ENCODE measurements at regions not wholly inside any gene's neighbourhood (a gene's known extent, or its start where the extent isn't known, plus 50 kb on each side); places are given as distances from the start of the nearest gene placed in this dataset.

DNA sequence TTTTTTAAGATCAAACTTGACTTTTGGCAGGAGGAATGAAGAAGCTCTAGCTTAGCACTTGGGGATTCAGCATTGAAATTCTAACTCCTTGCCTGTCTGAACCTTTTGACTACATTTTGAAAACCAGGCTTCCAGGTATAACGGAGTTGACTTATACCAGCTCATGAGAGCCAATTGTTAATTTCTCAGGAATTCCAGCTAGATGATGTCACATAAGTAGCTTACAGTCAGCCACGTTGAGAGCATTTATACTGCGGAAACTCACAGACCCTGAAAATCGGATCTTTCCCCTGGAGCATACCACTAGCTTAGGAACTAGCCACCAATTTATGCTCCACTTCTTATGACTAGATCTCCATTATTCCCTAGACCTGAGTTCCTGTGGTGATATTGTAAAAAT is 321.4 kb upstream of the DPH6 start:
- H3K4me3 ChIP-seq (ENCODE audit: low read depth, low read length) = no peak overlapping the region
- no peak for TF ChIP-seq CTCF (IDR thresholded peaks at IDR 0.05; ENCODE audit: low read depth, low read length)

DNA sequence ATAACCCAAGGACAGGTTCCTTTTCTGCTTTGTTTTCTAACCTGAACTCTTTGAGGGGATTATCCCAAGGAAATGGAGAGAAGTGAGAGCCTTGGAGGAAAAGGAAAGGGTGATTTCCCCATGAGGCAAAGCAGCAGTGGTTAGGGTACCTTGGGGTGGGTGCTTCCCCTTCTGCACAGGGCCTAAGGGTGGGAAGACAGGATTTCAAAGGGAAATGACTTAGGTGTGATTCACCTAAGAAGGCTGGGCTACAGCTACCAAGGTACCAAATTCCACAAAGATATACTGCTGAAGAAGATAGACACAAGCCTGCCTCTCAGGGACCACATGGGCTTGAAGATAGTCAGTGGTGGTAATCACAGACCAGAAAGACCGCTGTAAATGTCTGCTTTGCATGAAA is 325.3 kb upstream of the DPH6 start:
- no peak overlapping the region for H3K4me3 ChIP-seq (ENCODE audit: low read depth, low read length)
- TF ChIP-seq CTCF (IDR thresholded peaks at IDR 0.05; ENCODE audit: low read depth, low read length) = no peak

GRCh38 chr15:35871812-35872211 is 325.8 kb upstream of the DPH6 start:
- TF ChIP-seq CTCF (IDR thresholded peaks at IDR 0.05; ENCODE audit: low read depth, low read length) = no peak
- no peak overlapping the region for H3K4me3 ChIP-seq (ENCODE audit: low read depth, low read length)

DNA sequence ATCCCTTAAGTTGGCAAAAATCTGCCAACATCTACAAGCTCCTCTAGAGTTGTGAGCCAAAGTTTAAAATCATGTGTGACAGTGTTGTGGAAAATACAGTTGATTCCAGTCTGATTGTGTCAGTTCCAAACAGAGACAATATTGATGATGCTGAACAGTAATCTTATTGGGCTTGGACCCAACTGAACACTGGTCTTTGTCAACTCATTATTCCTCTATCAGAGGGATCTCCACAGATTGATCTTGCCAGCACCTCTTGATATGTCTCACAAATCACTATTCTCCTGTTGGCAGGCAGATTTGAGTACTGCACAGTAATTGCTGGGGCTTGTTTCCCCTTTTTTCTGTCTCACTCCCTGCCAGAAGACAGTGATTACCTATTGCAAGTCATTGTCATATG is 326.6 kb upstream of the DPH6 start:
- no peak overlapping the region for H3K4me3 ChIP-seq (ENCODE audit: low read depth, low read length)
- TF ChIP-seq CTCF (IDR thresholded peaks at IDR 0.05; ENCODE audit: low read depth, low read length) = no peak

- no peak for TF ChIP-seq CTCF (IDR thresholded peaks at IDR 0.05; ENCODE audit: low read depth, low read length)
- H3K4me3 ChIP-seq (ENCODE audit: low read depth, low read length) = no peak overlapping the region
Observed at GRCh38 chr15:35874260-35874905, 328.4 kb upstream of the DPH6 start.

- no peak for TF ChIP-seq CTCF (IDR thresholded peaks at IDR 0.05; ENCODE audit: low read depth, low read length)
- H3K4me3 ChIP-seq (ENCODE audit: low read depth, low read length) = no peak overlapping the region
Observed at GRCh38 chr15:35876762-35877161, 330.8 kb upstream of the DPH6 start.

- TF ChIP-seq CTCF (IDR thresholded peaks at IDR 0.05; ENCODE audit: low read depth, low read length) = no peak
- no peak overlapping the region for H3K4me3 ChIP-seq (ENCODE audit: low read depth, low read length)
Observed at GRCh38 chr15:35880896-35881295, 334.9 kb upstream of the DPH6 start.

Measured in WI38 (cell line).